ENCODE measurements at regions not wholly inside any gene's neighbourhood (a gene's known extent, or its start where the extent isn't known, plus 50 kb on each side); places are given as distances from the start of the nearest gene placed in this dataset.

- peaks cover 1% of the 10 kb centered on the region; the same call in 1 of the 2 replicates for H3K4me1 ChIP-seq (ENCODE audit: control insufficient read depth, insufficient read depth, low read length)
- no CpG with 5 or more reads among the region's 7 CpGs for WGBS (ENCODE audit: insufficient coverage, insufficient read length)
- no peaks in the 10 kb centered on the region for H3K9me3 ChIP-seq (ENCODE audit: control insufficient read depth, insufficient read depth, low read length)
- H3K27me3 ChIP-seq (ENCODE audit: control insufficient read depth, insufficient read depth, low read length): no peaks in the 10 kb centered on the region
- H3K4me3 ChIP-seq (ENCODE audit: low read length): no peak overlapping the region
- no peak overlapping the region for H3K27ac ChIP-seq (ENCODE audit: low read length)
- H3K36me3 ChIP-seq (ENCODE audit: control insufficient read depth, insufficient read depth, low read length): no peaks in the 10 kb centered on the region; the same call in 1 of the 2 replicates
- DNase-seq (ENCODE audit: low read depth, low spot score): no peak
Observed at GRCh38 chr10:78830062-78830975, 238.4 kb upstream of the ZMIZ1 start.

DNA sequence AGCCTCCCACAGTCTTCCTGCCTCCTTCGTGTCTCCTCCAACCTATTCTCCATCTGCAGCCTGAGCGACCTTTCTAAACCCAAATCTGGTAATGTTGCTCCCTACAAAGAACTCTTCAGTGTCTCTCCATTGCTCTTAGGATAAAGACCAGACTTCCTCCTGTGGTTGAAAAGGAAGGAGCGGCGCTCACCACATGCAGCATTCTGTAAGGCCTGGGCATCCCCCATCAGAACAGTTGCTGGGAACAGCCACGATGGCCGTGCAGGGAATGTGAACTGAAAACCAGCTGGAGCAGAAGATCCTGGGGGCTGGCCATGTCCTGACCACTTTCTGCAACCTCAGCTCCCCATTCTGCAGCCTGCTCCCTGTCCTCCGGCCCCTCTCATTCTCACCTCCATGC lies 237.8 kb upstream of the ZMIZ1 start:
- H3K9me3 ChIP-seq (ENCODE audit: control insufficient read depth, insufficient read depth, low read length): no peaks in the 10 kb centered on the region
- H3K27me3 ChIP-seq (ENCODE audit: control insufficient read depth, insufficient read depth, low read length): no peaks in the 10 kb centered on the region
- H3K36me3 ChIP-seq (ENCODE audit: control insufficient read depth, insufficient read depth, low read length): no peaks in the 10 kb centered on the region; the same call in 1 of the 2 replicates
- H3K27ac ChIP-seq (ENCODE audit: low read length): no peak overlapping the region
- no peak overlapping the region for H3K4me3 ChIP-seq (ENCODE audit: low read length)
- no peak for DNase-seq (ENCODE audit: low read depth, low spot score)
- WGBS (ENCODE audit: insufficient coverage, insufficient read length): no CpG with 5 or more reads among the region's 7 CpGs
- H3K4me1 ChIP-seq (ENCODE audit: control insufficient read depth, insufficient read depth, low read length): peaks cover 1% of the 10 kb centered on the region; the same call in 1 of the 2 replicates

- DNase-seq (ENCODE audit: low read depth, low spot score): no peak
- Histone ChIP-seq H3K27ac (ENCODE audit: low read length) (no peak overlapping the region), H3K27me3 (ENCODE audit: control insufficient read depth, insufficient read depth, low read length) (no peaks in the 10 kb centered on the region), H3K4me1 (ENCODE audit: control insufficient read depth, insufficient read depth, low read length) (peaks cover 1% of the 10 kb centered on the region; the same call in 1 of the 2 replicates), H3K36me3 (ENCODE audit: control insufficient read depth, insufficient read depth, low read length) (no peaks in the 10 kb centered on the region; the same call in 1 of the 2 replicates), H3K4me3 (ENCODE audit: low read length) (no peak overlapping the region), H3K9me3 (ENCODE audit: control insufficient read depth, insufficient read depth, low read length) (no peaks in the 10 kb centered on the region)
- WGBS (ENCODE audit: insufficient coverage, insufficient read length): no CpG with 5 or more reads among the region's 8 CpGs
Observed at GRCh38 chr10:78831461-78831860, 237.3 kb upstream of the ZMIZ1 start.

DNA sequence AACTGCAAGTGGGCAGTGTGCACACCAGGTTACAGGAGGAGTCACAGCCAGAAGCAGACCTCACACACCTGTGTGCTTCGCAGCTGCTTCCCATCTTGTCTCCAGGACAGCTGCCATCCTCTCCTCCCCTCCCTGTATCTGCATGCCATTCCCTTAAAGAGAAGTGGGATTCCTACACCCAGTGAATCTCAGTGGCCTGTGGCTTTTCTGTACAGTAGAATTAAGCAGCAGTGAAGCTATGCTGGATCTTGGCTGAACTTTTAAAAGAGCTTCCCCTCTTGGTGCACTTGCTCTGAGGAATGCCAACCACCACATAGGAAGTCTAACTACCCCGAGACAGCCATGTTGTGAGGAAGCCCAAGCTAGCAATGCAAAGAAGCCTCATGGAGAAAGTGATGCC lies 236.5 kb upstream of the ZMIZ1 start:
- DNase-seq (ENCODE audit: low read depth, low spot score): no peak
- H3K27me3 ChIP-seq (ENCODE audit: control insufficient read depth, insufficient read depth, low read length): no peaks in the 10 kb centered on the region
- H3K27ac ChIP-seq (ENCODE audit: low read length): no peak overlapping the region
- no peaks in the 10 kb centered on the region; the same call in 1 of the 2 replicates for H3K36me3 ChIP-seq (ENCODE audit: control insufficient read depth, insufficient read depth, low read length)
- no CpG with 5 or more reads among the region's 2 CpGs for whole genome bisulfite sequencing (ENCODE audit: insufficient coverage, insufficient read length)
- no peaks in the 10 kb centered on the region for H3K9me3 ChIP-seq (ENCODE audit: control insufficient read depth, insufficient read depth, low read length)
- H3K4me3 ChIP-seq (ENCODE audit: low read length): no peak overlapping the region
- peaks cover 1% of the 10 kb centered on the region; the same call in 1 of the 2 replicates for H3K4me1 ChIP-seq (ENCODE audit: control insufficient read depth, insufficient read depth, low read length)

- Histone ChIP-seq H3K9me3 (ENCODE audit: control insufficient read depth, insufficient read depth, low read length) (no peaks in the 10 kb centered on the region), H3K27me3 (ENCODE audit: control insufficient read depth, insufficient read depth, low read length) (no peaks in the 10 kb centered on the region), H3K4me1 (ENCODE audit: control insufficient read depth, insufficient read depth, low read length) (0 out of 2 replicates have a peak, but pooled peaks cover 1% of the 10 kb centered on the region), H3K36me3 (ENCODE audit: control insufficient read depth, insufficient read depth, low read length) (no peaks in the 10 kb centered on the region), H3K4me3 (ENCODE audit: low read length) (no peak overlapping the region), H3K27ac (ENCODE audit: low read length) (no peak overlapping the region)
- no peak for DNase-seq (ENCODE audit: low read depth, low spot score)
- WGBS (ENCODE audit: insufficient coverage, insufficient read length): no CpG with 5 or more reads among the region's 5 CpGs
Observed at GRCh38 chr10:78838141-78838657, 230.6 kb upstream of the ZMIZ1 start.

DNA sequence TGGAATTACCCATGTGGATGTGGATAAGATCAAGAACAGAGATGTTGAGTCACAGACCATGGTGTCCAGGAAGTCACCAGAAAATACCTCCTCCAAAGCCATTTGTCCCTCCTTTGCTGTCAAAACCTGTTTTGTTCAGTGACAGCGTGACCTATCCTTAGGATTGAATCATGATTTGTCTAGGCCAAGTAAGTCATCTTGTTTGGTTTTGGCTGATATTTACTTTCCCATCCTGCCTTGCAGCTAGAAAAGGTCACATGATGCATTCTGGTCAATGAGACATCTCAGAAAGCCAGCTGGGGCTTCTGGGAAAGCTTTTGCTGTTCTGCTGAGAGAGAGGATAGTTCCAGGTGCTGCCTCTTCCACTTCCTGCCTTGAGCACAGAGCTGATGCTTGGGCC lies 225.3 kb upstream of the ZMIZ1 start:
- Histone ChIP-seq H3K4me1 (ENCODE audit: control insufficient read depth, insufficient read depth, low read length) (no peaks in the 10 kb centered on the region), H3K36me3 (ENCODE audit: control insufficient read depth, insufficient read depth, low read length) (no peaks in the 10 kb centered on the region), H3K4me3 (ENCODE audit: low read length) (no peak overlapping the region), H3K9me3 (ENCODE audit: control insufficient read depth, insufficient read depth, low read length) (no peaks in the 10 kb centered on the region), H3K27me3 (ENCODE audit: control insufficient read depth, insufficient read depth, low read length) (no peaks in the 10 kb centered on the region), H3K27ac (ENCODE audit: low read length) (no peak overlapping the region)
- no peak for DNase-seq (ENCODE audit: low read depth, low spot score)
- WGBS (ENCODE audit: insufficient coverage, insufficient read length): no CpG with 5 or more reads among the region's 1 CpG

- Histone ChIP-seq H3K4me1 (ENCODE audit: control insufficient read depth, insufficient read depth, low read length) (no peaks in the 10 kb centered on the region), H3K36me3 (ENCODE audit: control insufficient read depth, insufficient read depth, low read length) (no peaks in the 10 kb centered on the region), H3K27ac (ENCODE audit: low read length) (no peak overlapping the region), H3K4me3 (ENCODE audit: low read length) (no peak overlapping the region), H3K27me3 (ENCODE audit: control insufficient read depth, insufficient read depth, low read length) (no peaks in the 10 kb centered on the region), H3K9me3 (ENCODE audit: control insufficient read depth, insufficient read depth, low read length) (no peaks in the 10 kb centered on the region)
- DNase-seq (ENCODE audit: low read depth, low spot score): no peak
- no CpG with 5 or more reads among the region's 10 CpGs for WGBS (ENCODE audit: insufficient coverage, insufficient read length)
Observed at GRCh38 chr10:78844960-78845607, 223.7 kb upstream of the ZMIZ1 start.

DNA sequence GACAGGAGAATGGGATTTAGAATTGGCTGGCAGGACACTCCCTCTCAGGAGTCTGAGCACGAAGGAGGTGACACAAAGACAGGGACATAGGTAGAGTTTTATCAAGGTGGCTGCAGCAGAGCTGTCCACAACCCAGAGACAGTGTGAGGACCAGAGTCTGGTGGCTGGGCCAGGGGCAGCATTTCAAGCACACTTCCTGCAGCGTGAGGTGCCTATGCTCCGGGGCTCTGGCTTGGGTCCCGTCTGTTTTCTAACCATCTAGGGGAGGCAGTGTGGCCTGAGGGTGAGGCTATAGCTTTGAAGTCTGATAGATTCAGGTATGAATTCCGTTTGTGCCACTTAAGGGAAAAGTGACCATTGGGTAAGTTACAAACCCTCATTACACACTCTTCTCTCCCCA lies 222.7 kb upstream of the ZMIZ1 start:
- no CpG with 5 or more reads among the region's 5 CpGs for WGBS (ENCODE audit: insufficient coverage, insufficient read length)
- H3K9me3 ChIP-seq (ENCODE audit: control insufficient read depth, insufficient read depth, low read length): no peaks in the 10 kb centered on the region
- DNase-seq (ENCODE audit: low read depth, low spot score): no peak
- H3K27ac ChIP-seq (ENCODE audit: low read length): no peak overlapping the region
- no peaks in the 10 kb centered on the region for H3K27me3 ChIP-seq (ENCODE audit: control insufficient read depth, insufficient read depth, low read length)
- no peak overlapping the region for H3K4me3 ChIP-seq (ENCODE audit: low read length)
- H3K4me1 ChIP-seq (ENCODE audit: control insufficient read depth, insufficient read depth, low read length): no peaks in the 10 kb centered on the region
- no peaks in the 10 kb centered on the region for H3K36me3 ChIP-seq (ENCODE audit: control insufficient read depth, insufficient read depth, low read length)

DNA sequence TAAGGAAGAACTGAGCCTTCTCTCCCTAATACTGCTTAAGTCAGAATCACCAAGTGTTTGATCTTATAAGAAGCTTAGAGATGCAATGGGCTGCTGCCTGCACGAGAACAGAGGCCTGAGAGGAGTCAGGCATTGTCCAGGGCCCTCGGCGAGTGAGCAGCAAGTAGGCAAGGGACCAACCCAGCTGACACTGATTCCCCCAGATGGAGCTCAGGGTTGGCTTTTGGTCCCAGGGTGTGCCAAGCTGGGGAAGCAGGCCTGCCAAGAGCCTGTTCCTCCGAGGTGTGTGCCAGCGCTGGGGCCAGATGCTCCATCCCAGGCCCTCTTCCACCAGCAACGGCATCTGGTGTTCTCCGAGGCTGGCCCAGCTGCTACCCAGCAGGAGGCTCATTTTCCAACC lies 222.0 kb upstream of the ZMIZ1 start:
- Histone ChIP-seq H3K4me1 (ENCODE audit: control insufficient read depth, insufficient read depth, low read length) (no peaks in the 10 kb centered on the region), H3K36me3 (ENCODE audit: control insufficient read depth, insufficient read depth, low read length) (no peaks in the 10 kb centered on the region), H3K27me3 (ENCODE audit: control insufficient read depth, insufficient read depth, low read length) (no peaks in the 10 kb centered on the region), H3K27ac (ENCODE audit: low read length) (no peak overlapping the region), H3K4me3 (ENCODE audit: low read length) (no peak overlapping the region), H3K9me3 (ENCODE audit: control insufficient read depth, insufficient read depth, low read length) (no peaks in the 10 kb centered on the region)
- no CpG with 5 or more reads among the region's 7 CpGs for WGBS (ENCODE audit: insufficient coverage, insufficient read length)
- no peak for DNase-seq (ENCODE audit: low read depth, low spot score)

DNA sequence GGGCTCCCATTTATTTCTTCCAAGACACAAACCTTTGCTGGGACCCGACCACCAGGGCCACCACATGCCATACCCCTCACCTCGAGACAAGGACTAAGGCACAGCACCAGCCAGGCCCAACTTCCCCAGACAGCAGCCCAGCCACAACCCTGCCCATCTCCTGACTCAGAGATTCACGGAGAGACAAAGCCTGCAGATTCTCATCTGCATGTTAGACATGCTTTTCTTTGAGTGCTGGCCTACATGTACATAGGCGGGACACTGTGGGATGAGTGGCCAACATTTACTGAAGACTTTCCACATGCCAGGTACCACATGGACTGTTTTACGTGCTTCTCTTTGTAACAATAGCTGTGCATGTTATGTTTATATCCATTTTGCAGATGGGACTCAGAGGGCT lies 221.3 kb upstream of the ZMIZ1 start:
- Histone ChIP-seq H3K9me3 (ENCODE audit: control insufficient read depth, insufficient read depth, low read length) (no peaks in the 10 kb centered on the region), H3K36me3 (ENCODE audit: control insufficient read depth, insufficient read depth, low read length) (no peaks in the 10 kb centered on the region), H3K4me1 (ENCODE audit: control insufficient read depth, insufficient read depth, low read length) (no peaks in the 10 kb centered on the region), H3K27ac (ENCODE audit: low read length) (no peak overlapping the region), H3K27me3 (ENCODE audit: control insufficient read depth, insufficient read depth, low read length) (no peaks in the 10 kb centered on the region), H3K4me3 (ENCODE audit: low read length) (no peak overlapping the region)
- DNase-seq (ENCODE audit: low read depth, low spot score): no peak
- no CpG with 5 or more reads among the region's 5 CpGs for WGBS (ENCODE audit: insufficient coverage, insufficient read length)
